Skeletal muscle satellite cell (primary cell): ENCODE measurements at regions not wholly inside any gene's neighbourhood (a gene's known extent, or its start where the extent isn't known, plus 50 kb on each side); places are given as distances from the start of the nearest gene placed in this dataset.
A peak's percentile ranks its signal among the peaks of the same experiment; 100 is the strongest.
"Not testable (repeated sequence)": the region's sequence is repeated elsewhere in the genome, so short reads cannot be mapped to it uniquely, and the experiment has no call there.

ENCODE experiments used
- H3K27me3 ChIP-seq: 2 replicates; pipeline ENCODE4 v1.7.0; 2013; ENCODE audit warnings: low read length; ENCODE audit not compliant: control insufficient read depth, insufficient read depth
- H3K36me3 ChIP-seq: 2 replicates; pipeline ENCODE4 v1.7.0; 2013; ENCODE audit warnings: mild to moderate bottlenecking, control low read depth, low read length; ENCODE audit not compliant: insufficient read depth
- H3K4me1 ChIP-seq: 2 replicates; pipeline ENCODE4 v1.7.0; 2013; ENCODE audit warnings: low read length; ENCODE audit not compliant: control insufficient read depth, insufficient read depth
- H3K4me2 ChIP-seq: 2 replicates; pipeline ENCODE4 v1.7.0; 2013; ENCODE audit warnings: mild to moderate bottlenecking, low read length
- H3K4me3 ChIP-seq: 2 replicates; pipeline ENCODE4 v1.7.0; 2013; ENCODE audit warnings: low read length
- H3K9ac ChIP-seq: 2 replicates; pipeline ENCODE4 v1.7.0; 2013; ENCODE audit warnings: mild to moderate bottlenecking, low read depth, low read length, moderate library complexity
- H3K9me3 ChIP-seq: replicated peaks from 2 replicates; pipeline ENCODE4 v1.7.0; 2013; ENCODE audit warnings: mild to moderate bottlenecking, control low read depth, low read length

DNA sequence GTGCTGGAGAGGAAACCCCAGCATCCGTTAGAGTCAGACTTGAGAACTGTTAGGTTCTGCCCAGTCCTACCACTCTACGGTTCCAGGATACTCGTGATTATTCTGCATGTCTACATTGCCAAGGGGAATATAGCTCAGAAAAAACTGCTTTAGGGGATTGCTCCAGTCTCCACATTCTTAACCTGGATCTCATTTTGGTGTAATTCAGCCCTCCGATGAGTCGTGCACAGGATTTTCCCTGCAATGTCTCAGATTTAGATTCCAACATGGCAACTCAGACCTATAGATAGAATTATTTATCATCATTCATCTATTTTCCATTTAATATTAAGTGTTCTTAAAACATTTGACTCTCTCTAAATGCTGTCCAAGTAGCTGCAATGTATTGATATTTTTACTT lies 121.1 kb upstream of the ZEB1 start:
- H3K27me3 ChIP-seq, result no peaks in the 10 kb centered on the region

DNA sequence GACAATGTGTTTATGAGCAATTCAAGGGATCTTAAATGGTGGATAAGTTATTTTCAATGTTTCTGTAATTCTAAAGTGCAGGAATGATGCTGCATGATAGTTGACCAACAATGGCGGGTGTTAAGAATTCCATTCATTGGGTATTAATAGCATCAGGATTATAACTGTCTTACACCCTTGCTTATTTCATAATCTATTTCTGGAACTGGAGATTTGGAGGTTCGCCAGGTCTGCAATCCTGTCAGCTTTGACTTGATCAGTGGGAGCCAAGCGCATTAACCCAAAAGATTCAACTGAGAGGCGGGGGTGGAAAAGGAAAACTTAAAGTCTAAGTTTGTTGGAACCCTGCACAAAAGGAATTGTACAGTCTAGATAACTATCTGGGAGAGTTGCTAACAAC lies 114.9 kb upstream of the ZEB1 start:
- Histone ChIP-seq H3K27me3 (no peaks in the 10 kb centered on the region), H3K9me3 (no peaks in the 10 kb centered on the region), H3K4me3 (no peak overlapping the region), H3K36me3 (no peaks in the 10 kb centered on the region), H3K4me2 (no peak overlapping the region), H3K9ac (no peak overlapping the region), H3K4me1 (peaks cover 7% of the 10 kb centered on the region)

More for the DNA sequence above, 121.1 kb upstream of the ZEB1 start:
- H3K9ac ChIP-seq, result no peak overlapping the region
- H3K4me2 ChIP-seq, result no peak overlapping the region
- H3K4me3 ChIP-seq, result no peak overlapping the region
- H3K9me3 ChIP-seq, result no peaks in the 10 kb centered on the region
- H3K36me3 ChIP-seq, result no peaks in the 10 kb centered on the region
- H3K4me1 ChIP-seq, result no peaks in the 10 kb centered on the region

DNA sequence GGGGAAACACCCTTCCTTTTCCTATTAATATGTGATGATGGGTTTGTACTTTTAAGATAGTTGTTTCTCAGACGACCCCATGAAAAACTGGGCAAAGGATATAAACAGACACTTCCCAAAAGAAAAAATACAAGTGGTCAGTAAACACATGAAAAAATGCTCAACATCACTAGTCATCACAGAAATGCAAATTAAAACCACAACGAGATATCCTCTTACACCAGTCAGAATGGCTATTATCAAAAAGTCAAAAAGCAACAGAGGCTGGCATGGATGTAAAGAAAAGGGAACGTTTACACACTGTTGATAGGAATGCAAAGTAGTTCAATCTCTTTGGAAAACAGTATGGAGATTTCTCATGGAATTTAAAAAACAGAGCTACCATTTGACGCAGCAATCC lies 111.4 kb upstream of the ZEB1 start:
- Histone ChIP-seq H3K4me2 (no peak overlapping the region), H3K4me3 (no peak overlapping the region), H3K27me3 (no peaks in the 10 kb centered on the region), H3K9me3 (no peaks in the 10 kb centered on the region), H3K9ac (no peak overlapping the region), H3K4me1 (peaks cover 13% of the 10 kb centered on the region), H3K36me3 (no peaks in the 10 kb centered on the region)

DNA sequence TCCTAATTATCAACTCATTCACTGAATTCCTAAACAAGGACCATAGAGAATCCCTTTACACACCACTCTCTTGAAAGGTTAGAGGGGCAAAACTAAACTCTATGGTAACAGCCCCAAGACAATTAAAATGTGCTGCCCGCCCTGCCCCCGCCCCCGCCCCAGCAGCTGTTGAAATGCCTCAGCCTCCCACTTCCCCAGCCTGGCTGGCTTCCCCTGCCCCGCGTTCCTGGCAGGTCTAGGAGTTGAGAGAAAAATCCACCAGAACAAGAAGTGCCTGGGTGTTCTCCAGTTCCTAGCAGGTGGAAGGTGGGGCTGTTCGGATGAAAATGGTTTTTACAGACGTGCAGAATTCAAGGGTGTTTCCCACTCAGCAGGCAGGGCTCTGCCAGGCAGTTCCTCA lies 109.5 kb upstream of the ZEB1 start:
- Histone ChIP-seq H3K4me3 (no peak overlapping the region), H3K9ac (no peak overlapping the region), H3K4me2 (no peak overlapping the region), H3K36me3 (no peaks in the 10 kb centered on the region), H3K9me3 (no peaks in the 10 kb centered on the region), H3K4me1 (peaks cover 13% of the 10 kb centered on the region), H3K27me3 (no peaks in the 10 kb centered on the region)

DNA sequence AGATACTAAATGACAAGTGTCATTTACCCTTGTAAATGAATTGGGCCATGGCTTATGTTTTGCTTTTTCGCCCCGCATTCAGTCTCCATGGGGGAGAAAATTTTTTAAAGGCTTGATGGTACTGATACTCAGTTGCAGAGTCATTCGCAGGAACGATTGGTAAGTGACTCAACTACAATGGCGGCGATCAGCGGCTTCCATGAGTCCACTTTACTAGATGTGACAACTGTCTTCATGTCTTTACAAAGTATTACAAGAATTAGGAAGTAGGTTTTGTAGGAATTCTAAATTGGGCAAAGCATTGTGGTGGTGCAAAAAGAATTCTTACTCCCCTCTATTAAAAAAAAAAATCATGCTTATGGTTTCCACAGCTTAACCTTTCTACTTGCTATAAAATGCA lies 108.8 kb upstream of the ZEB1 start:
- Histone ChIP-seq H3K4me2 (no peak overlapping the region), H3K4me3 (no peak overlapping the region), H3K9ac (no peak overlapping the region), H3K27me3 (no peaks in the 10 kb centered on the region), H3K9me3 (no peaks in the 10 kb centered on the region), H3K36me3 (no peaks in the 10 kb centered on the region), H3K4me1 (peaks cover 13% of the 10 kb centered on the region)

DNA sequence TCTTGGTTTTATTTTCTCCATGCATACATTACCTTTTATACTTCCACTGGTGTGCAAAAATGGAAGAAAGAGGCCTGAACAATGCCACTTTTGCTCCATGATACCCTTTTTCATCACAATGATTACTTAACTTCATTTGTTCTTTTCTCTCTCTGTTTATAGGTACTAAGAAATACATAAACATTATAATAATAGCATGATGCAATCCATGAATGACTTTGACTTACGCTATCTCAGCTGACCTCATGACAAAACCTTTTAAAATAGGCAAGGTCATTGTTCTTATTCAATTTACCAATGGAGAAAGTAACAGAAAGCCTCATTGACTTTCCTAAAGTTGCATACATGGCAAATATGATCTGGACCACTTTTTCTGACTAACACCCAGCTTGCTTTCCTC lies 105.1 kb upstream of the ZEB1 start:
- Histone ChIP-seq H3K4me2 (no peak overlapping the region), H3K4me1 (peaks cover 6% of the 10 kb centered on the region), H3K9me3 (no peaks in the 10 kb centered on the region), H3K9ac (no peak overlapping the region), H3K27me3 (no peaks in the 10 kb centered on the region), H3K36me3 (no peaks in the 10 kb centered on the region), H3K4me3 (no peak overlapping the region)

DNA sequence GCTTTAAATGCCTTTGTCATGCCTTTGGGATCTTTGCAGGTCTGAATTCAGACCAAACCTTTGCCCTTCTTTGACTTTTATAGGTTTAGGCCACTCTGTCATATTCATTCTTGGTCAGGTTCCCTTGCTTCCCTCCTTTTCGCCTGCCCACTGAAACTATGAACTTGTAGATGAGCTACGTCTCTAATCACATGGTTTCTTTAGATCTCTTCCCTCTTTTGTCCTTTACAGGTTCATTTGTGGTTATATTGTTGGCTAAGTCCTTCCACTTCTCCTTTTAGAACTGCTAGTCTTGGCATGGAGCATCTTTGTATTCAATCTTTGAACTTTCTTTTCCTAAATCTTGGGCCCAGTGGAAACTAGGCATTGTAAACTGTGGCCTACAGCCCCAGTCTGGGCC lies 104.0 kb upstream of the ZEB1 start:
- no peaks in the 10 kb centered on the region for H3K36me3 ChIP-seq
- H3K4me2 ChIP-seq, result no peak overlapping the region
- H3K27me3 ChIP-seq, result no peaks in the 10 kb centered on the region
- H3K9me3 ChIP-seq, result no peaks in the 10 kb centered on the region
- no peak overlapping the region for H3K9ac ChIP-seq
- peaks cover under 1% of the 10 kb centered on the region for H3K4me1 ChIP-seq
- H3K4me3 ChIP-seq, result no peak overlapping the region

DNA sequence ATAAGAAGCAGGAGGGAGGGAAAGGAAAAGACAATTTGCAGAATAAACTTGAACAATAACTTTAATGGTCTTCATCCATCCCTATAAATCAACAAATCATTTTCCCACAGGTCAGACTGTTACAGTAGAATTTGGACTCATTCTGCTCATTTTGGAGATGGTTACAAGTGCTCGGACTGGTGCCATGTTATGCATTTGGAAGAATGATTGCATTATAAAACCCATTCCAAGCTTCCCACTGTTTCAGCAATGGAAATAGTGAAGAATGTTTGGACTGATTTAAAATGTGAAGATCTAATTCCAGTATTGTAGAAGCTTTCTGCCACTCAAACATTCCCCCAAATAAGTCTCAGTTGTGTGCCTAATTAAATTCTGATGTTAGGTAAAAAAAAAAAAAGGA lies 99.7 kb upstream of the ZEB1 start:
- Histone ChIP-seq H3K4me1 (no peaks in the 10 kb centered on the region), H3K36me3 (no peaks in the 10 kb centered on the region), H3K9ac (no peak overlapping the region), H3K4me2 (no peak overlapping the region), H3K27me3 (no peaks in the 10 kb centered on the region), H3K9me3 (no peaks in the 10 kb centered on the region), H3K4me3 (no peak overlapping the region)

DNA sequence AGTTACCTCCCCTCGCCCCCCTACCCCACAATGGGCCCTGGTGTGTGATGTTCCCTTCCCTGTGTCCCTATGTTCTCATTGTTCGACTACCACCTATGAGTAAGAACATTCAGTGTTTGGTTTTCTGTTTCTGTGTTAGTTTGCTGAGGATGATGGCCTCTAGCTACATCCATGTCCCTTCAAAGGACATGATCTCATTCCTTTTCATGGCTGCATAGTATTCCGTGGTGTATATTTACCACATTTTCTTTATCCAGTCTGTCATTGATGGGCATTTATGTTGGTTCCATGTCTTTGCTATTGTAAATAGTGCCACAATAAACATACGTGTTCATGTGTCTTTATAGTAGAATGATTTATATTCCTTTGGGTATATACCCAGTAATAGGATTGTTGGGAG lies 90.2 kb upstream of the ZEB1 start:
- not testable (repeated sequence) for H3K4me3 ChIP-seq

DNA sequence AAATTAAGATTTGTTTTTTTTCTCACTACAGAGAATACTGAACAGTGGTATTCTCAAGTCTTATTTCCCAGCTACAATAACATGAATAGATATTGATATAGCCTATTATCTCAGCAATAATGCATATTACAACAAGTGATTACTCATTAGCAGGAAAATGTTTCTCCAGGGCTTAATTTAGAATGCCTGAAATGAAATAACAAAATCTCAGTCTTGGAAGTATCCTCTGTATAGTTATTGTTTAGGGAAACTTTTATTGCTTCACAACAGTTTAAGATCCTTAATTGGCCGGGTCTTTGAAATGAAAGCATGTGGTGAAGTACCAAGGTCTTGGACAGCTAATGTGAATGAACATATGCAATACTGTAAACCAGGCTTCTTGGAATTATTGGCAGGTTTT lies 79.1 kb upstream of the ZEB1 start:
- Histone ChIP-seq H3K27me3 (no peaks in the 10 kb centered on the region), H3K4me2 (no peak overlapping the region), H3K9ac (no peak overlapping the region), H3K9me3 (no peaks in the 10 kb centered on the region), H3K4me1 (peaks cover 21% of the 10 kb centered on the region), H3K4me3 (no peak overlapping the region), H3K36me3 (no peaks in the 10 kb centered on the region)

More for the DNA sequence above, 90.2 kb upstream of the ZEB1 start:
- not testable (repeated sequence) for H3K9ac ChIP-seq, H3K9me3 ChIP-seq, H3K36me3 ChIP-seq, H3K4me1 ChIP-seq, H3K27me3 ChIP-seq, H3K4me2 ChIP-seq

DNA sequence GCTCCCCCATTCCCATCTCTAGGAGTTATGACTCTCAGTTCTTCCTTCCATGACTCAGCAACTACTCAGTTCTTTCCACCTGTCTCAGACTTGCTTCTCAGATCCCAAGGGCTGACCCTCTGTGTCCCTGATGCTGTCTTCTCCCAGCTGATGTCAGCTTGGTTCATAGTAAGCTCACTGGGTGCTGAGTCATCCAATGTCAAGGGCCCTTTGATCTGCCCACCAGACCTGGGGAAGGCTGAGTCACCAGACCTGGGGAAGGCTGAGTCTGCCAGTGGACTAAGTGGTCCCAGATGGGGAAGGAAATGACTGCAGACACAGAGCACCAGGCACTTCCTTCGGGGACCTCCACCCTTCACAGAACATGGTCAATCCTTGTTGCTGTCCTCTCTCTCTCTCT lies 76.1 kb upstream of the ZEB1 start:
- Histone ChIP-seq H3K9ac (no peak overlapping the region), H3K4me2 (peak overlapping the region; percentile 18), H3K27me3 (no peaks in the 10 kb centered on the region), H3K9me3 (no peaks in the 10 kb centered on the region), H3K4me3 (no peak overlapping the region), H3K36me3 (no peaks in the 10 kb centered on the region), H3K4me1 (peaks cover 21% of the 10 kb centered on the region)

DNA sequence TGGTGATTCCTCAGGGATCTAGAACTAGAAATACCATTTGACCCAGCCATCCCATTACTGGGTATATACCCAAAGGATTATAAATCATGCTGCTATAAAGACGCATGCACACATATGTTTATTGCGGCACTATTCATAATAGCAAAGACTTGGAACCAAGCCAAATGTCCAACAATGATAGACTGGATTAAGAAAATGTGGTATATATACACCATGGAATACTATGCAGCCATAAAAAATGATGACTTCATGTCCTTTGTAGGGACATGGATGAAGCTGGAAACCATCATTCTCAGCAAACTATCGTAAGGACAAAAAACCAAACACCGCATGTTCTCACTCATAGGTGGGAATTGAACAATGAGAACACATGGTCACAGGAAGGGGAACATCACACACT lies 67.9 kb upstream of the ZEB1 start:
- H3K9me3 ChIP-seq, H3K4me3 ChIP-seq, H3K9ac ChIP-seq, H3K4me1 ChIP-seq, H3K36me3 ChIP-seq, H3K27me3 ChIP-seq, H3K4me2 ChIP-seq: not testable (repeated sequence)

DNA sequence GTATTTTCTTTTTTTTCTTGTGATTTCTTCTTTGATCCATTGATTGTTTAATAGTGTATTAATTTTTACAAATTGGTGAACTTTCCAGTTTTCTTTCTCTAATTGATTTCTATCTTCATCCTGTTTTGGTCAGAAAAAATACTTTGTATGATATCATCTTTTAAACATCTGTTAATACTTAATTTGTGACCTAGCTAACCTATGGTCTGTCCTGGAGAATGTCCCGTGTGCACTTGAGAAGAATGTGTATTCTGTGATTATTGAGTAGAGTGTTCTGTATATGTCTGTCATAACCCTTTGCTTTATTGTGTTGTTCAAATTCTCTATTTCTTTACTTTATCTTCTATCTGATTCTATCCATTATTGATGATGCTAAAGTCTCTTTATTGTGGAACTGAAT lies 65.8 kb upstream of the ZEB1 start:
- Histone ChIP-seq H3K4me3 (no peak overlapping the region), H3K4me2 (no peak overlapping the region), H3K4me1 (no peaks in the 10 kb centered on the region), H3K27me3 (no peaks in the 10 kb centered on the region), H3K9me3 (no peaks in the 10 kb centered on the region), H3K9ac (no peak overlapping the region), H3K36me3 (no peaks in the 10 kb centered on the region)
